Kidney tubule cell (primary cell): ENCODE measurements at regions not wholly inside any gene's neighbourhood (a gene's known extent, or its start where the extent isn't known, plus 50 kb on each side); places are given as distances from the start of the nearest gene placed in this dataset.

Experiments used
- DNase-seq: peaks from one replicate; pipeline ENCODE4 v3.0.0-alpha.2; 2018; ENCODE audit warnings: low spot score

DNA sequence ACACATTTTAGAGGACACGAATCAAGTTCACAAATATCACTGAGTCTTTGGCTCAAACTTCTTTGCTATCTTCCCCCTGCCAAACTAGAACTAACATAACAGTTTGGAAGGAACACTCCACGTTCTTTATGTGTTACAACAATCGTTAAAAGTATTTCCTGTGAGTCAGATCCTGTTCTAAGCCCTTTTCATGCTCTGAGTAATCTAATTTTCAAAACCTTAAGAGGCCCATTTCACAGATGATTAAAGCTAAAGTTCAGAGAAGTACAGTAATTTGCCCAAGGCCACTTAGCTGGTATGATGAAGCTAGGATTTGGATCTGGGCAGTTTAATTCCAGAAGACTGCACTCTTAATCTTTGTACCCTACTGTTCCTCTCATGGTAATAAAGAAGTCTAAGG is 854.4 kb upstream of the INTU start:
- peak; percentile 49 for DNase-seq

DNA sequence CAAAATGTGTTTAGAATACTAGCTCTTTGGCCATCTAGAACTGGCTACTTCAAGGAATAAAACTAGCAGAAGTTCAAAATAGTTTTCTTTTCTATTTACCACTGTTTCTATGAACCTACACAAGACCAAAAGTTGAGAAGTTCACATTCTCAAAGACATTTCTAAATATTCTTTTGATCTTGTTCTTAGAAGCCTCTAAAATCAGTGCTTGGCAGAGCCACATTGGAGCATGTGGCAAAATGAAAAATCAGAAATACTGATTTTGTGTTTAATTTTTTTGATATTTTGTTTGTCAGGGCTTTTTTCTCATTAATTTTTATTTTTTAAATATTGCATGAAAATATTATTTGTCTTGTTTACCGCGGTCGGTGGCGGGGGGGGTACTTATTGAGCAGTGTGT is 853.8 kb upstream of the INTU start:
- DNase-seq: no peak

- DNase-seq: no peak
Observed at GRCh38 chr4:126779436-126780166, 853.2 kb upstream of the INTU start.

DNA sequence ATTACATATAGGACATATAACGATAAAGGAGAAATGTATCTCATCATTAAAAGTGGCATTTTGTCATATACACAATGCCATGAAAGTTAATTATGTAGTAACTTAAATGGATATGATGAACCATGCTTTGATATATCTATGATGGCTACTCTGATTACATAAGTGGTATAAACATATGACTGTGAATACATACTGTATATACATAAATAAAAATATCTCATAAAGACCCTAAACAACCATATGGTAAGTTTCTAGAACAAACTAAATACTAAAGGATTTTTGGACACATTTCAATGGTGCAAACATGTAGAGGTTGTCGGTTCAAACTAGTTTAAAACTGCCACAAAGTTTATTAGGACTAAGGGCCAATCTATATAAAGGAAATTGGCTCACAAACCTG is 849.6 kb upstream of the INTU start:
- no peak for DNase-seq

GRCh38 chr4:126784966-126785580 is 847.7 kb upstream of the INTU start:
- peak; percentile 55 for DNase-seq

DNA sequence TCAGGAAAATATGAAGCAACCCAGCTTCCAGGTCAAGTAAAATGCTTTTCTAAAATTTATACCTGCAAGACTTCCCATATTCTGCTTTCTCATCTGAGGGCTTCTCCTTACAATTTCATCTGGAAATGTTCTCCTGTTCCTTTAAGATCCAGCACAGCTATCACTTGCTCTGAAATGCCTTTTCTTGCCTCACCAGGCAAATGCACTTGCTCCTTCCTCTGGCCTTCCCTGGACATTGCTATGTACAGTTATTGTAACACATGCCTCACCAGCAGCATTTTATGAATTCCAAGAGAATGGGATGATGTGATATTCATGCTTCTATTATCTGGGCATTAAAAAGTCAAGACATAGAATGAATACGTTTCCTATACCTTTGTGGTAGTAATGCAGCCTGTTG is 842.1 kb upstream of the INTU start:
- no peak for DNase-seq

- DNase-seq: peak; percentile 20
Observed at GRCh38 chr4:126794363-126794762, 838.4 kb upstream of the INTU start.

DNA sequence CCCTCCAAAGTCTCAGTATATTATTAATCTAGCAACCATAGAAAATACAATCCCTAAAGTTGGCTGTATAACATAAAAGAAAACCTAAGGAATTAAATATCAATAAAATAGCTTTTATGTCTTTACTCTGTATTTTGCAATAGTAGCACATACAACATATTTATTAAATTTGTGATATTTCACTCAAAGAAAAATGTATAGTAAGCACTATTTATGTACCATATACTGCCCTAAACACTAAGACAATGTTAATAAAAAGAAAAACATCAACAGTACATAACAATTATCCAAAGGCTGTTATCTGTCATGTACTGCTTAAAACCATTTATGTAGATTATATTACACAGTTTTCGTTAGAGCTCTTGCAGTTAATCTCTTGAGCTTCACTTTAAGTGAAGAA is 834.5 kb upstream of the INTU start:
- DNase-seq: no peak

DNA sequence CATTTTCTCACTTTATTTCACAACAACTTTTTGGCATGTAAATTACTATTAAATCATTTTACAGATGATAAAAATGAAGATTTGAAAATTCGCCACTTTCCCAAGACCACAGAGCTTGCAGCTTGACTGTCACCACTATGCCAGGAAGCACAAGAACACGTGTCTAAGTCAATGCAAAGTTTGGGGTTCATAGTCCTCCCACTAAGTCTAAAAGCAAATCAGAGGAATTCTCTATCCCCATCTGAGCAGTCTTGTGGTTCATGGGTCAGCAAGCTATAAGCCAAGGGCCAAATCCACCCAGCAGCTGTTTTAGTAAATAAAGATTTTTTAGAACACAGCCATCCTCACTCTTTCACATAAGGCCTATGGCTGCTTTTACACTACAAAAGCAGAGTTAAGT is 833.3 kb upstream of the INTU start:
- DNase-seq: no peak

GRCh38 chr4:126799971-126800574 is 832.7 kb upstream of the INTU start:
- no peak for DNase-seq

DNA sequence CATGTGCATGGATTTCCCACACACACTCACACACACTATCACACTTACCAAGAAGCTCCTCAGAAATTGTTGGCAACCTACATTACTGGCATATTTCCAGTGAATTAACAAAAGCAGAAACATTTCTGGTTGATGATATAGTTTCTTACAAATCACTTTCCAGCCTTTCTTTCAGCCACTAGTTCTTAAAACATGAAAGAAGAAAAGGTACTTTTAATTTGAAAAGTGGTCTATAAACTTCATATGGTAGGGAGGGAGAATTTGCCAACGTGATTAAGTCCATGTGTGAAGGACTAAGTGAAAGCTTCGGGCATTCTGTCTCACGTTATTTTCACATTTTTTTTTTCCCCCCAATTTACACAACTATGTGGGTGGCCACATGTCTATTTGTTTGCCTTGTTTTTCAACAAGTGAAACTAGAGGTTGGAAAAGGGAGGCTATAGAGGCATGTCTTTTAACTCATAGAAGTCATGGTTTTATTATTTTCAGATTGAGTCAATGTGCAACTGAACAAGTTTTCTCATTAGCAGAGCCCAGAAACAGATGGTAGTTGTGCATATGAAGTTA is 832.1 kb upstream of the INTU start:
- no peak for DNase-seq

DNA sequence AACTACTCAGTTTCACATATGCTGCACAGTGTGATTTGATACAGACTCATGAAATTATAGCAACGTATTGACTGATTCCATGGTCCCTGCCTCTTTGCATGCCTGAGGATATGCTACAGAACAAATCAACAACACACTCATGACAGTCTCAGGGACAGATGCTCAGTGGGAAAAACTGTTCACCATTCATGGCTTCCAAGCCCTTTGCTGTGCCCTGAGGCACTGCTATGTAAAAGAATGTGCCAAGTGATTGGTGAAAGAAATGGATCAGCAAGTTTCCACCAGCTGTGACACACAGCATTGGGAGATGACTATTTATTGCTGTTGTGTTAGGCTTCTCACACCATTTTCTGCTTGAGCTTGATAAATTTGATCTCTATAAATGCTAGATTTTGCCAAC is 825.6 kb upstream of the INTU start:
- peak; percentile 3 for DNase-seq

DNA sequence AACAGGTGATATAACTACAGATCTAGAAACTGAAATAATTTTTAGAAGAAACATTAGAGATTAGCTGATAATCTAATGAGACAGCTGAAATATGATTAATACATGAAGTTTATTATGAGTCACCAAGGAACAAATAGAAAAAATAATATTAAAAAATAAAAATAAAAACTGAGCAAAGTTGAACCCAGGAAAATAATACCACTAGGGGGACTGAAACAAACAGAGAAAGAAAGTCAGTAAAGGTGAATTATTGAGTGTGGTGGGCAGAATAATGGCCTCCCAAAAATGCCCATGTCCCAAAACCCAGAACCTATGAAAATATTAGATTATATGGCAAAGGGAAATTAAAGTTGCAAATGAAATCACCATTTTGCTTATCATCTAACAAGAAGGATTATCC is 820.7 kb upstream of the INTU start:
- DNase-seq: no peak

- no peak for DNase-seq
Observed at GRCh38 chr4:126820631-126821030, 812.1 kb upstream of the INTU start.

DNA sequence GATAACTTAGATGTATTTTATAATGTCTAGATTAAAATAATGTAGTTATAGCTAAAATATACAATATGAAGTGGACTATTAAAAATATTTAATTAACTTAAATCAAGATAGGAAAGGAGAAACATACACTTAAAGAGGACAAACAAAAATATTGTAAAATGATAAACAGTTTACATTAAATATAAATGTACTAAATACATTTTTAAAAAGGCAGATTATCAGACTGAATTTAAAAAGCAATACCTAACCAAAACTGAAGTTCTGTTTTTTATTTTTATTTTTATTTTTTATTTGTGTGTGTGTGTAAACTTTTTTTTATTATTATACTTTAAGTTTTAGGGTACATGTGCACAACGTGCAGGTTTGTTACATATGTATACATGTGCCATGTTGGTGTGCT is 811.6 kb upstream of the INTU start:
- no peak for DNase-seq

DNA sequence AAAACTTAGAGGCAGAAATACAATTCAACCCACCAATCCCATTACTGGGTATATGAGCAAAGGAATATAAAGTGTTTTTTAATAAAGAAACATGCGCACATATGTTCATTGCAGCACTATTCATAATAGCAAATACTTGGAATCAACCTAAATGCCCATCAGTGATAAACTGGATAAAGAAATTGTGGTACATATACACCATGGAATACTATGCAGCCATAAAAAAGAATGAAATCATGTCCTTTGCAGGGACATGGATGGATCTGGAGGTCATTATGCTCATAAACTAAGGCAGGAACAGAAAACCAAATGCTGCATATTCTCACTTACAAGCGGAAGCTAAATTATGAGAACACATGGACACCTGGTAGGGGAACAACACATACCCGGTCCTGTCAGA is 807.7 kb upstream of the INTU start:
- no peak for DNase-seq

- DNase-seq: no peak
Observed at GRCh38 chr4:126827669-126828068, 805.1 kb upstream of the INTU start.

DNA sequence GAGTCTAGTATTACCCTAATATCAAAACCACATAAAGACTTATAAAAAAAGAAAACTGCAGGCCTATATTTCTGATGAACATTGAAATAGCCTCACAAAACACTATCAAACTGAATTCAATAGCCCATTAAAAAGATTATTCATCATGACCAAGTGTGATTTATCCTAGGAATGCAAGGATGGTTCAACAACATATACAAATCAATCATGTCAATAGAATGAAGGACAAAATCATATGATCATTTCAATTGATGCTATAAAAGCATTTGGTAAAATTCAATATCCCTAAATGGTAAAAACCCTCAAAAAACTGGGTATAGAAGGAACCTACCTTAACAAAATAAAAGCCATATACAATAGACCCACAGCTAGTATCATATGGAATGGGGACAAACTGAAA is 797.9 kb upstream of the INTU start:
- no peak for DNase-seq

DNA sequence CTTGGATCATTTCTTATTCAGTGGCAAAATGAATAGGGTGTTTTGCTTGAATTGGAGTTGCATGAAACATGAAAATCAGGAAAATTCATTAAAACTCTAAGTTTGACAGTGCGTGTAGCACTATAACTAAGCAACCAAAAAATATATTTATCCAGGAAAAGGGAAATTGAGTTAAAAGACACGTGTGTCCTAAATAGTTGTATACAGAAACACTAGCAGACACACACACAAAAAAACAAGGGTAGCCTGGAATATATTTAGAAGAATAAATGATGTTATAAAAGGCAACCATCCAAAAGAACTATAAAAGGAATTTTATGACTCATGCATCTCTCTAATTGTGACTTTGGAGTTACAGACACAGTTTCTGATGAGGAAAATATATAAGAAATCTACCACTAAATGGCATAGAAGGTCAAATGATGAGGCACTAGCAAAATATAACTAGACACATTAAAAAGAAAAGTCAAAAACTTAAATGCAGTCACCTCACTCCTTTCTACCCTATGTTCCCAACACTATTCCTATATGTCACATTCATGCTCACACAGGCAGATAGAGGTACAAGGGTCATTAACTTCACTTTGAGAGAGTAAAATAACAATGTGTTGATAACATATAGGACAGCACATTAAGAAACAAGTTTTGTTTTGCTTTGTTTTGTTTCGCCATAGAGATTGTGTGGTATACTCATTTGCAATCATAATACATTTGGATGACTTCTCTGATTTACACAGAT is 793.6 kb upstream of the INTU start:
- peak; percentile 29 for DNase-seq

DNA sequence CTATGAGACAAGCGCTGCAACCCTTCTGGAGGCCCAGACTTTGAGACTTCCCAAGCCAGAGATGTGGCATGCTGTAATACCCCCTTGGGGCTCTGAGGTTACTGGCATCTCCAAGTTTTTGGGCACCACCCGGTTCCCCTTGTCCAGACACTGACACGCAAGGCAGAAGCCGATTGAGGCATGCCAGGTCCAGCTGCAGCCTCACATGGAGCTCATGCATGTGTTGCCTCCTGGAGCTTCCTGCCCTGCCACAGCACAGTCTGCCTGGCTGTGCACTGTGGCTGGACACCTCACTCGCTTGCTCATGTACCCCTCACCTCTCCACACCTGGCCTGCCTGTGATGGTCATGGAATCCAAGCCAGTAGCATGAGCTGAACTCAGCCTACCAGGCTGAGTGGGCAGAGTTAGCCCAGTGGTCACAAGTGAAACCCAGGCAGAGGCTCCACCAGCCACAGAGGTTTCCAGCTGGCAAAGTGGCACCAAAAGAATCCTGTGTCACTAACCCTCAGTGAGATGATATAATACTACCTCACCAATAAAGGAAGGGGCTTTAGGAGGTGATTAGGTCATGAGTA is 789.2 kb upstream of the INTU start:
- no peak for DNase-seq

DNA sequence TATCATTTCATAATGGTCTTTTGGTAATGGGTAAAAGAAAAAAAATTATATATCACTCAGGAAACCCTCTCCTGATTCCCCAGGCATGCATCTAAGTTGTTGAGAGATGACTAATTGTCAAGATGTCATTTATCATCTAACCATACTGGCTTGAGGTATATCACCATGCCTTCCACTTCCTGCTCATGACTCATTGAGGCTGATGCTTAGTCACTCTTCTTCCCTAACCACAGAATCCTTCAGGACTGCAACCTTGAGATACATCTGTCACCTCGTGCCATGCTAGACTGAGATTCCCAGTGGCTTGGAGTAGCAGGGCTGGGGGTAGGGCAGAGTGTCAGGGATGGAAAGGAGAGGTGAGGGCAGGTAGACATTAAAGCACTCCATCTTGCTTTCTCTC is 782.5 kb upstream of the INTU start:
- DNase-seq: peak; percentile 99

DNA sequence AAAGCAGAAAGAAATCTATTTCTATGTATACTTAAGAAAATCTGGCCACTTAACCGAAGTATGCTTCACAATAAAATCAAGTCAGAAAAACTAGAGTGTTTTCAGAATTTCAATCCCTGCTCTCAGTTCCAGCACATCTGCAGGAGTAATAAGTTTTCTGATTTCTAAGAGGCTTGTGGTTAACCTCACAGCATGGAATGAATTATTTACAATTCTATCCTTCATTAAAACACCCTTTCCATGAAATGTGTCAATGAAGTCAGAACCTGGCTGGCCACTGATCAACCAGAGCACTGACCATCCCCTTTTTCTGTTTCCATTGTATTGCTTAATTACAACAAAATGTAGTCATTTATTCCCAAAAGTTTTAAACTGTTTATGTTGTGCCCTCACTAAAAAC is 781.4 kb upstream of the INTU start:
- DNase-seq: peak; percentile 76
